ENCODE measurements at regions not wholly inside any gene's neighbourhood (a gene's known extent, or its start where the extent isn't known, plus 50 kb on each side); places are given as distances from the start of the nearest gene placed in this dataset.
"Not testable (repeated sequence)": the region's sequence is repeated elsewhere in the genome, so short reads cannot be mapped to it uniquely, and the experiment has no call there.

DNA sequence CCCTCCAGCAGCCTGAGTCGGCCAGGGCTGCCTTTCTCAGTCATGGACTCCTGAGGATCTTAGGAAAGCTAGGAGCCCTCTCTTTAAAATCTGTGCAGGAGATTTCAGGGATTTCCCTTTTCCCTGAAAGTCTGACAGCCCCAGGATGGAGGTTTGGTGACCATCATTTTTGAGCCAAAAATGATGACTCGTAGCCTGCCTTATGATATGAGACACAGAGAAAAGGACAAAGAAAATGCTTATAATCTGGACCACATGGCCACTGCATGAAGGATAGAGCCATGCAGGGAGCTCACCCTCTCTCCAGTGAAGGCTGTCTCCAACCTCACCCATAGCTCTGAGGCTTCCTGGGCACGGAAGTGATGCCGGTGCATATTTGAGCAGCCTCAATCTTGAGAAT lies 106.6 kb upstream of the CHST15 start:
- Mint-ChIP-seq H3K27me3 (peaks cover 5% of the 10 kb centered on the region), H3K36me3 (peaks cover 2% of the 10 kb centered on the region), H3K4me1 (peaks cover 5% of the 10 kb centered on the region), H3K9me3 (no peaks in the 10 kb centered on the region), H3K4me3 (no peak overlapping the region), H3K27ac (no peak overlapping the region)
- DNase-seq (ENCODE audit: low spot score in 2 of 2) (no peak), ATAC-seq (ENCODE audit: low read depth) (no peak)

DNA sequence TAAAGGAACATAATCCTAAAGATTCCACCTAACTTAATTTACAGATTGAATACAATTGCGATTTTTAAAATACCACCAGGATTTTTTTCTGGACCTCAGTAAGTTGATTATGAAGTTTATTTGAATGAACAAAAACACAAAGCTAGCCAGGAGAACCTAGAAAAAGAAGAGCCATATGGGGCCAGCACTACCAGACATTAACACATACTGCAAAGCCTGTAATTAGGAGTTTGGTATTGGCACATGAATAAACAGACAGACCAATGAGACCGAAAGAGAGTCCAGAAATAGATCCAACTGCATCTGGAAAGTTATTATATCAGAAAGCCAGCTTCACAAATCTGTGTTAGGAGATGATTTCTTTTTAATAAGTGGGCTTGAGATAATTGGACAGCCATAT lies 105.5 kb upstream of the CHST15 start:
- Mint-ChIP-seq H3K27ac (no peak overlapping the region), H3K4me1 (peaks cover 16% of the 10 kb centered on the region), H3K27me3 (peaks cover 5% of the 10 kb centered on the region), H3K36me3 (peaks cover 2% of the 10 kb centered on the region), H3K4me3 (no peak overlapping the region), H3K9me3 (no peaks in the 10 kb centered on the region)
- ATAC-seq (ENCODE audit: low read depth) (no peak), DNase-seq (ENCODE audit: low spot score in 2 of 2) (no peak)

DNA sequence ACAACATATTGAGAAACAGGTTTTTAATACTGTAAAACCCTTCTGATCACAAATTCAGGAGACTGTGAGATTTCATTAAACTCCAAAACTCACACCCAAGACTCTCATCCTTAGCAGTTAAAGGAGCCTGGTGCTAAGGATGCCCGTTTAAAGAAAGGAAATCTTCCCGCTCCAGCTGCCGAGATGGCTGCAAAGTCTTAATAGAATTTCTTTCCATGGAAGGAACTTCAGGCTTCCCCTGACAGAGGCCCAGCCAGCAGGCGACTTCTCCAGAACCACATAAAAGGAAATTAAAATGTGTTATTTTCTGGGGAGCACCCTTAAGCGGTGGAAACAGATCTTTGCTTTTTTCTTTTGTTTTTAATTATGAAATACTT lies 104.7 kb upstream of the CHST15 start:
- Mint-ChIP-seq H3K27me3 (peaks cover 5% of the 10 kb centered on the region), H3K4me3 (no peak overlapping the region), H3K27ac (no peak overlapping the region), H3K4me1 (peaks cover 16% of the 10 kb centered on the region), H3K36me3 (peaks cover 2% of the 10 kb centered on the region), H3K9me3 (no peaks in the 10 kb centered on the region)
- no peak for ATAC-seq (ENCODE audit: low read depth)
- DNase-seq (ENCODE audit: low spot score in 2 of 2): no peak

DNA sequence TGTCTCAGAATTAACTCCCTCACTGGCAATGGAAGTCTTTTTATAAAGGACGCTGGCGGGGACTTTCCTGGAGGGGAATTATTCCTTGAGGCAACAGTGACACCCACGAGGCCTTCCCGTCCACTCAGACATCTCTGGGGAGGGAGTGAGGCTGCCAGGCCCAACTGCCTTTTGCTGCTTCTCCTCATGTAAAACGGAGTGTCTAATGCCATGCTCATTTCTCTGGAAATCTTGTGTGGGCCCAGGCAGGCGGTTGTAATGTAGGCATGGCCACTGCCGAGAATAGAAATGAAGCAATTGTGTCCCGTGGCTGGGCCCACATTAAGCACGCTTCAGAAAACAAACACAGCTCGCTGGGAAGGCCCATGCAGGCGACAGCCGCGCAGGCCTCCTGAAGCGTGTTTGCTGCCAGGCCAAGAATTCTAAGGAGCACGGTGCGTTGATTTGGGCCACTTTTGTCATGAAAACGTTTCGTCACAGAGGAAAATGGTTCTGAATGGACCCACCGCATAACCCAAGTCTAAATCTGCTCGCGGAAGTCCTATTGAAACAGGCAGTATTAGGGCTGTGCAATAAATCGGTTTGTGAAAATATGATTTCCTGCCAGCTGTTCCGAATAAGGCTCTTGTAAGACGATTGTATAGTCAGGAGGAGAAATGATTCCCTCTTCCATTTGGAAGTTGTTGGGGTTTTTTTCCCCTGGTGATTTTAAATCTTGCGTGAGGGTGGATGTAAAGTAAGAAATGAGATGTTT lies 104.2 kb upstream of the CHST15 start:
- Mint-ChIP-seq H3K36me3 (peaks cover 2% of the 10 kb centered on the region), H3K9me3 (no peaks in the 10 kb centered on the region), H3K27me3 (peaks cover 7% of the 10 kb centered on the region), H3K4me3 (no peak overlapping the region), H3K4me1 (peaks cover 16% of the 10 kb centered on the region), H3K27ac (no peak overlapping the region)
- DNase-seq (ENCODE audit: low spot score in 2 of 2): no peak
- no peak for ATAC-seq (ENCODE audit: low read depth)

DNA sequence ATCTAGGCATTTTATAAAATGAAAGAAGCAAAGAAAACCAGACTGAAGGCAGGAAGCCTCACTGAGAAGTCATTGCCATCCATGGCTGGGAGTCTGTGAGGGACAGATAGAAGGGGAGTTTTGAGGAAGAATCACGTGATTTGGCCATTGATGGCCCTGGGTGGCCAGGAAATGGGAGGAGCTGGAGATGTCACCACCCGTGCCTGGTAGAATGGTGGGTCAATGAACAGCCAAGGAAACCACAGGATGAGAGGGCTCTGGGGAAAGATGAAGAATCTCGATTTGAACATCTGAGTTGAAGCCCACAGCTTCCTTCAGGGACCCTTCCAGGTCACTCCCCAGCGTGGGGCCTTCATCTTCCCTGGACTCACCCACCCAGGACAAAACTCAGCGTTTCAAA lies 103.3 kb upstream of the CHST15 start:
- Mint-ChIP-seq H3K27me3 (peaks cover 10% of the 10 kb centered on the region), H3K4me3 (no peak overlapping the region), H3K27ac (no peak overlapping the region), H3K9me3 (no peaks in the 10 kb centered on the region), H3K36me3 (peaks cover 2% of the 10 kb centered on the region), H3K4me1 (peaks cover 16% of the 10 kb centered on the region)
- no peak for DNase-seq (ENCODE audit: low spot score in 2 of 2)
- ATAC-seq (ENCODE audit: low read depth): no peak

DNA sequence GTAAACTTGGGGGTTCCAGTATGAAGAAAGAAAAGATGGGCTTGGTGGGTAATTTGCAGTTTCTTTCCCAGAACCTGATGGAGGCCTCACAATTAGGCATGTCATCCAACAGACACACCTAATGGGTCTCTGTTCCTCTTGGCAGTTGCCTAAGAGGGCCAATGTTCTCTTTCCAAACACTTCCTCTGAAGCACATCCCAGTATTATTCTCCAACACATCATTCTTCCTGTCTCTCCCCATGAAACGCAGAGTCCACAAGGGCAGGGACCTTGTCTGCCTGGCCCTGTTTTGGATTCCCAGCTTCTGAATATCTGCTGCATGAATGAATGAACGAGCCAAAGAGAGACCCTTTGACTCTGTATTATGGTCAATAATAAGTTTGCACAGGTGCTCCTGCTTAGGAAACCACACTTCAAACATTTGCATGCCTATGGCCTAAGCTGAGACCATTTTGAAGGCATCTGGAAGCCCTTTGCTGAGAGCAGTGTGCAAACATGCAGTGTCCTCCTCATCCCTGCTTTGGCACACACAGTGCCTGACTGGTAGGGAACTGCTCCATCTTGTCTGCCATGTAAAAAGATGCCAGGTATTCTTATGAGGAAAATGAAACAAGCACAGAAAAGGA lies 100.9 kb upstream of the CHST15 start:
- DNase-seq (ENCODE audit: low spot score in 2 of 2): no peak
- Mint-ChIP-seq H3K36me3 (peaks cover 2% of the 10 kb centered on the region), H3K4me3 (no peak overlapping the region), H3K9me3 (no peaks in the 10 kb centered on the region), H3K27ac (no peak overlapping the region), H3K4me1 (peaks cover 16% of the 10 kb centered on the region), H3K27me3 (peaks cover 11% of the 10 kb centered on the region)
- ATAC-seq (ENCODE audit: low read depth): no peak

DNA sequence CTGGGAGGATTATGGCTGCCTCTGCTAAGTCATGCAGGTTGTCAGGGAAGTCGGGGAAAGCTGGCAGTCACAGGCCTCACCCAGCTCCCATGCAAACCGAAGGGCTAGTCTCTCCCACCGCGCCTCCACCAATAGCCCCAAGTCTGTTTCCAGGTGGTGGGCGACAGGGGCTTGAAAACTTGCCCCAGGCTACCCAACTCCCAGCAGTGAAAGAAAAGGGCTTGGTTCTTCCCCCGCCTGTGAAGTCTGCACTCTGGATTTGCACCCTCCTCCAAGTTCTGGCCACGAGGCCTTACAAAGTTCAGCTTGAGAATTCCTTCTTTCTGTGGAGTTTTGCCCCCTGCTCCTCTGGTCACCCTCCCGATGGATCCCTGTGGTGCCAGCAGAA lies 99.9 kb upstream of the CHST15 start:
- no peak for DNase-seq (ENCODE audit: low spot score in 2 of 2)
- peaks cover 11% of the 10 kb centered on the region for H3K27me3 Mint-ChIP-seq
- peaks cover 16% of the 10 kb centered on the region for H3K4me1 Mint-ChIP-seq
- H3K4me3 Mint-ChIP-seq: no peak overlapping the region
- no peaks in the 10 kb centered on the region for H3K9me3 Mint-ChIP-seq
- ATAC-seq (ENCODE audit: low read depth): no peak
- peaks cover 2% of the 10 kb centered on the region for H3K36me3 Mint-ChIP-seq
- H3K27ac Mint-ChIP-seq: no peak overlapping the region

DNA sequence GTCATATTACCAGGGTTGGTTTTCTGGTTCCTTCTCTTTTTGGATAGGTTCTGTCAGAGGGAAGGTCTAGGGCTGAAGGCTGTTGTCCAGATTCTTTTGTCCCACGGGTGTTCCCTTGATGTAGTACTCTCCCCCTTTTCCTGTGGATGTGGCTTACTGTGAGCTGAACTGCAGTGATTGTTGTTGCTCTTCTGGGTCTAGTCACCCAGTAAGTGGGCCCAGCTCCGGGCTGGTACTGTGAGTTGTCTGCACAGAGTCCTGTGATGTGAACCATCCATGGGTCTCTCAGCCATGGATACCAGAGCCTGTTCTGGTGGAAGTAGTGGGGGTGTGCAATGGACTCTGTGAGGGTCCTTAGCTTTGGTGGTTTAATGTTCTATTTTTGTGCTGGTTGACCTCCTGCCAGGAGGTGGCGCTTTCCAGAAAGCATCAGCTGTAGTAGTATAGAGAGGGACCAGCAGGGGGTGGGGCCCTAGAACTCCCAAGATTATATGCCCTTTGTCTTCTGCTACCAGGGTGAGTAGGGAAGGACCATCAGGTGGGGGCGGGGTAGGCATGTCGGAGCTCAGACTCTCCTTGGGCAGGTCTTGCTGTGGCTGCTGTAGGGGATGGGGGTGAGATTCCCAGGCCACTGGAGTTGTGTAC lies 99.4 kb upstream of the CHST15 start:
- DNase-seq (ENCODE audit: low spot score in 2 of 2): not testable (repeated sequence)

DNA sequence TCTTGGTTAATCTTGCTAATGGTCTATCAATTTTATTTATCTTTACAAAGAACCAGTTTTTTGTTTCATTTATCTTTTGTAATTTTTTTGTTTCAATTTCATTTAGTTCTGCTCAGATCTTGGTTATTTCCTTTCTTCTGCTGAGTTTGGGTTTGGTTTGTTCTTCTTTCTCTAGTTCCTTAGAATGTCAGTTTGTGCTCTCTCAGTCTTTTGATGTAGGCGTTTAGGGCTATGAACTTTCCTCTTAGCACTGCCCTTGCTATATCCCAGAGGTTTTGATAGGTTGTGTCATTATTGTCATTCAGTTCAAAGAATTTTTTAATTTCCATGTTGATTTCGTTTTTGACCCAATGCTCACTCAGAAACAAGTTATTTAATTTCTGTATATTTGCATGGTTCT lies 97.1 kb upstream of the CHST15 start:
- H3K4me1 Mint-ChIP-seq: peaks cover 11% of the 10 kb centered on the region
- not testable (repeated sequence) for H3K36me3 Mint-ChIP-seq; H3K27me3 Mint-ChIP-seq; ATAC-seq (ENCODE audit: low read depth); DNase-seq (ENCODE audit: low spot score in 2 of 2); H3K27ac Mint-ChIP-seq; H3K4me3 Mint-ChIP-seq; H3K9me3 Mint-ChIP-seq

More for the DNA sequence above, 99.4 kb upstream of the CHST15 start:
- H3K36me3 Mint-ChIP-seq; H3K4me3 Mint-ChIP-seq; H3K27ac Mint-ChIP-seq; H3K9me3 Mint-ChIP-seq; ATAC-seq (ENCODE audit: low read depth): not testable (repeated sequence)
- Mint-ChIP-seq H3K4me1 (peaks cover 16% of the 10 kb centered on the region), H3K27me3 (peaks cover 11% of the 10 kb centered on the region)

DNA sequence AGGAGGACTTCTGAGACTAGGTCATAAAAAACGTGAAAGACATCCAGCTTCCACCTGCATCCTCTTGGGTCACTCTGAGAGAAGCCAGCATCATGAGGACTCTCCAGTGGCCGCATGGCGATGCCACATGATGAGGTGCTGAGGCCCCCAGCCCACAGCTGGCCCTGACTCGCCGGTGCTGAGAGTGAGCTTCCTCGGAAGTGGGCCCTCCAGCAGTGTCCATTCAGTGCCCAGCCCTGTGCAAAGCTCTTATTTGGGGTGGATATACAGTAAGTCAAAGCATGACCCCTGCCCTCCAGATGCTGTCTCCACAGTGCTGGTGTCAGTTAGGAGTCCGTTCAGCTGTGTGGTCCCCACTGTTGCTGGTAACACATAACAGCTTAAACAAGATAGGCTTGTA lies 93.6 kb upstream of the CHST15 start:
- Mint-ChIP-seq H3K4me1 (no peaks in the 10 kb centered on the region), H3K9me3 (no peaks in the 10 kb centered on the region), H3K36me3 (no peaks in the 10 kb centered on the region), H3K27me3 (peaks cover 1% of the 10 kb centered on the region), H3K27ac (no peak overlapping the region), H3K4me3 (no peak overlapping the region)
- ATAC-seq (ENCODE audit: low read depth): no peak
- DNase-seq (ENCODE audit: low spot score in 2 of 2): no peak

DNA sequence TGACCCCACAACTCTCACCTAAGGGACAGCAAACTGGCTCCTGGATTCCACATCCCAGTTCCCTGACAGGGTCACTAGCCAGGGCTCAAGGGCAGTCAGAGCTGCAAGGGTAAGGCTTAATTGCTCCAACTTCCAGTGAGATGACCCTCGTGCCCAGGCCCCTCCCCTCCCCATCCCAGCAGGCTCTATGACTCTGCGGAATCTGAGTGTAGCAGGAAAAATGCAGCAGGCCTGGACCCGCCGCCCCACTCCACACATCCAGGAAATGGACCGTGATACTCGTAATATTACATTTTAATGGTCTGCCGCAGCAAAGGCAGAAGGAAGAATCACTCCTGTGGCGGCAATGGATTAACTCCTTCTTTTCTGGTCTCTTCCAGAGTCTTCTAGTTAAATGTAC lies 91.7 kb upstream of the CHST15 start:
- DNase-seq (ENCODE audit: low spot score in 2 of 2): no peak
- Mint-ChIP-seq H3K36me3 (no peaks in the 10 kb centered on the region), H3K9me3 (no peaks in the 10 kb centered on the region)

DNA sequence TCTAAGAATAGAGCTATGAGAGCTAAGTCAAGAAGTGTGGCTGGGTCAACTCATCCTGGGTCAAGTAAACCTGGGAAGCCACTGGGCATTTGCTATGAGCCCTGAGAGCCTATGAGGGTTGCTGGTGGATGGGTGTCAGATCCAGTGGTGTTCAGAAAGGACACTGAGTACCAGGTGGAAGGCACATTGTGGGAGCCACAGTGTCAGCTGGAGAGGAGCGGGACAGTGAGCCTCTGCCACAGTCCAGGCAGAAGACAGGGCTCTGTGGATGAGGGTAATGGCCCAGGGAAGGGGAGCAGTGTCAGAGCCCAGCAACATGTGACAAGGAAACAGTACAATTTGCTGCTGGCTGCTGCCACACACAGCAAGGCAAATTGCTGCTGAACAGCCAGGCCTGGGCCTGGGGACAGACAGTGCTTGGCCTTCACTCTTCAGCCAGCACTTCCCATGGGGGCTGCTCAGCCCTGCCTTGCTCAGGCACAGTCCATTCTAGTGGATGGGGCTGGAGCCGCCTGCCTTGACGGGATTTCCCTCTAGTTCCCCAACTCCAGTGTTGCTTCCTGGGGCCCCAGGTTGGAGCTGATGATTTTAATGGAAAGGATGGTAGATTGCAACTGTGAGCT lies 90.9 kb upstream of the CHST15 start:
- Mint-ChIP-seq H3K27me3 (no peaks in the 10 kb centered on the region), H3K27ac (no peak overlapping the region), H3K36me3 (no peaks in the 10 kb centered on the region), H3K9me3 (no peaks in the 10 kb centered on the region), H3K4me3 (no peak overlapping the region), H3K4me1 (no peaks in the 10 kb centered on the region)
- ATAC-seq (ENCODE audit: low read depth) (no peak), DNase-seq (ENCODE audit: low spot score in 2 of 2) (no peak)

More for the DNA sequence above, 91.7 kb upstream of the CHST15 start:
- no peak for ATAC-seq (ENCODE audit: low read depth)
- Mint-ChIP-seq H3K27ac (no peak overlapping the region), H3K4me3 (no peak overlapping the region), H3K4me1 (no peaks in the 10 kb centered on the region), H3K27me3 (no peaks in the 10 kb centered on the region)

DNA sequence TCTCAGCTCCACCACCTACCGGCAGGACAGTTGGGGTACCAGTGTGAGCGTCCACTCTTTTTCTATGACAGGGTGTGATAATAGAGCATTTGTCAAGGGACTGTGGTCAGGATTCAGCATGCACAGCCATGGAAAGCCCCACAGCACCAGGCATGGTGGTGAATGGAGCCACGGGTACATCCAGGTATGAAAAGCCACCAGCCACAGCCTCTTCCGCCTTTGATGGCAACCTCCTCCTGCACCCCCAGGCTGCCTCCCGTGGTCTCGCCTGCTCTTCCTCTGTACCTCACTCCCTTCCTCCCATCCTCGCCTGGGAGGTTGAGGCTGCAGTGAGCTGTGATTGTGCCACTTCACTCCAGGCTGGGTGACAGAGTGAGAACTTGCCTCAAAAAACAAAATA lies 90.2 kb upstream of the CHST15 start:
- H3K4me3 Mint-ChIP-seq: no peak overlapping the region
- H3K36me3 Mint-ChIP-seq: no peaks in the 10 kb centered on the region
- no peak overlapping the region for H3K27ac Mint-ChIP-seq
- H3K9me3 Mint-ChIP-seq: no peaks in the 10 kb centered on the region
- DNase-seq (ENCODE audit: low spot score in 2 of 2) (no peak), ATAC-seq (ENCODE audit: low read depth) (no peak)
- H3K4me1 Mint-ChIP-seq: no peaks in the 10 kb centered on the region
- H3K27me3 Mint-ChIP-seq: no peaks in the 10 kb centered on the region

DNA sequence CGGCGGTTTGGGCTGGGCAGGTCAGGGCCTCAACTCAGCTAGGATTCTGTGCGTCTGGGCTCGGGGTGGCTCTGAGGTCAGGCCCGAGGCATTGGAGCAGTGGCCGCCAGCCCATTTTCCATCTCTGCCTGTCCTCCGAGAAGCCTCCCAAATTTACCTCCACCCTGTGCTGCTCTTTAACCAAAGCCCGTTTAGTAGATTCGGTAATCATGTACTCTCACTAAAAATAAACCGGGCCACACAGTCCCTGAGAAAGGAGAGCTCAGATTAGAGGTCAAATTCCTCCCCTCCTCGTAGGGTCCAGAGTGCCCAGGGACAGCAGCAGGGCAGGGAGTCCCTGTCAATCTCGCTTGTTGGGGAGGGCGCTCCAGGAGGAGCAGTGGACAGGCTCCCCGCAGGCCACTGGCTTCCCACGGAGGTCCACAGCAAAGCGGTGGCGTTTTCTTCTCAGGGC lies 88.7 kb upstream of the CHST15 start:
- H3K4me1 Mint-ChIP-seq: no peaks in the 10 kb centered on the region
- H3K4me3 Mint-ChIP-seq: no peak overlapping the region
- no peak overlapping the region for H3K27ac Mint-ChIP-seq
- ATAC-seq (ENCODE audit: low read depth): no peak
- H3K27me3 Mint-ChIP-seq: no peaks in the 10 kb centered on the region
- DNase-seq (ENCODE audit: low spot score in 2 of 2): no peak
- H3K36me3 Mint-ChIP-seq: no peaks in the 10 kb centered on the region
- no peaks in the 10 kb centered on the region for H3K9me3 Mint-ChIP-seq

All from memory B cell (primary cell).